Hepatocyte (in vitro differentiated cells): ENCODE measurements at regions not wholly inside any gene's neighbourhood (a gene's known extent, or its start where the extent isn't known, plus 50 kb on each side); places are given as distances from the start of the nearest gene placed in this dataset.

Source experiments
- DNase-seq: peaks from one replicate; pipeline ENCODE4 v3.0.0-alpha.2; 2016; ENCODE audit warnings: low spot score
- H2AFZ ChIP-seq: fragments of 200-600 bp; sonication (generic); 2 replicates; pipeline ENCODE4 v1.6.0; 2016; ENCODE audit warnings: antibody characterized with exemption, mild to moderate bottlenecking
- H3K27ac ChIP-seq: fragments of 200-600 bp; sonication (generic); 2 replicates; pipeline ENCODE4 v1.5.1; 2016; ENCODE audit warnings: mild to moderate bottlenecking
- H3K27me3 ChIP-seq: fragments of 200-600 bp; sonication (generic); 2 replicates; pipeline ENCODE4 v1.6.1; 2016
- H3K36me3 ChIP-seq: fragments of 200-600 bp; sonication (generic); replicated peaks from 2 replicates; pipeline ENCODE4 v1.5.1; 2016; ENCODE audit warnings: low read depth; ENCODE audit not compliant: insufficient read depth
- H3K4me1 ChIP-seq: fragments of 200-600 bp; sonication (generic); 2 replicates; pipeline ENCODE4 v1.5.1; 2016; ENCODE audit warnings: mild to moderate bottlenecking, moderate library complexity; ENCODE audit not compliant: insufficient read depth
- H3K4me2 ChIP-seq: fragments of 200-600 bp; sonication (generic); 2 replicates; pipeline ENCODE4 v1.6.0; 2016
- H3K4me3 ChIP-seq: fragments of 200-600 bp; sonication (generic); 2 replicates; pipeline ENCODE4 v1.5.1; 2016; ENCODE audit warnings: mild to moderate bottlenecking
- H3K79me2 ChIP-seq: fragments of 200-600 bp; sonication (generic); 2 replicates; pipeline ENCODE4 v1.6.0; 2017; ENCODE audit warnings: mild to moderate bottlenecking
- H3K9me2 ChIP-seq: fragments of 200-600 bp; sonication (generic); replicated peaks from 2 replicates; pipeline ENCODE4 v1.6.0; 2017; ENCODE audit warnings: mild to moderate bottlenecking; ENCODE audit not compliant: insufficient read depth
- H3K9me3 ChIP-seq: fragments of 200-600 bp; sonication (generic); 2 replicates; pipeline ENCODE4 v1.5.1; 2016; ENCODE audit warnings: low read depth, mild to moderate bottlenecking
- H4K20me1 ChIP-seq: fragments of 200-600 bp; sonication (generic); 2 replicates; pipeline ENCODE4 v1.6.0; 2016; ENCODE audit warnings: mild to moderate bottlenecking; ENCODE audit not compliant: insufficient read depth, poor library complexity, severe bottlenecking
- CTCF ChIP-seq: fragments of 200-600 bp; sonication (generic); IDR thresholded peaks from 2 replicates; pipeline ENCODE4 v1.5.1; 2016; ENCODE audit warnings: antibody characterized with exemption, mild to moderate bottlenecking; ENCODE audit not compliant: poor library complexity
- EZH2 ChIP-seq: fragments of 200-600 bp; sonication (generic); IDR thresholded peaks from 2 replicates; pipeline ENCODE4 v1.6.1; 2016; ENCODE audit warnings: antibody characterized with exemption, mild to moderate bottlenecking, borderline replicate concordance
- EZH2phosphoT487 ChIP-seq: fragments of 200-600 bp; sonication (generic); IDR thresholded peaks from one replicate; pipeline ENCODE4 v1.6.1; 2018; ENCODE audit warnings: antibody characterized with exemption, mild to moderate bottlenecking, low read depth, moderate library complexity; ENCODE audit not compliant: unreplicated experiment, severe bottlenecking
- WGBS: methylation state at CpG from one replicate; pipeline ENCODE4 v1.1.6; 2016; ENCODE audit warnings: low lambda C conversion rate; ENCODE audit errors: missing lambda C conversion rate; 5-methylcytosine and 5-hydroxymethylcytosine counted together

- 85% methylated on average over 4 of the region's 4 CpGs for WGBS
- H3K4me3 ChIP-seq: no peak overlapping the region
- TF ChIP-seq CTCF (no peak), EZH2 (no peak)
- H3K9me3 ChIP-seq: no peaks in the 10 kb centered on the region
- H4K20me1 ChIP-seq: no peaks in the 10 kb centered on the region
- H3K27ac ChIP-seq: no peak overlapping the region
- DNase-seq: no peak
- H3K4me1 ChIP-seq: no peaks in the 10 kb centered on the region
- no peaks in the 10 kb centered on the region for H3K79me2 ChIP-seq
- H3K27me3 ChIP-seq: no peaks in the 10 kb centered on the region
- H2AFZ ChIP-seq: no peak overlapping the region
- no peaks in the 10 kb centered on the region for H3K9me2 ChIP-seq
- no peak overlapping the region for H3K4me2 ChIP-seq
- no peaks in the 10 kb centered on the region for H3K36me3 ChIP-seq
Observed at GRCh38 chr4:20364969-20365368, 113.3 kb downstream of the SLIT2 start.

DNA sequence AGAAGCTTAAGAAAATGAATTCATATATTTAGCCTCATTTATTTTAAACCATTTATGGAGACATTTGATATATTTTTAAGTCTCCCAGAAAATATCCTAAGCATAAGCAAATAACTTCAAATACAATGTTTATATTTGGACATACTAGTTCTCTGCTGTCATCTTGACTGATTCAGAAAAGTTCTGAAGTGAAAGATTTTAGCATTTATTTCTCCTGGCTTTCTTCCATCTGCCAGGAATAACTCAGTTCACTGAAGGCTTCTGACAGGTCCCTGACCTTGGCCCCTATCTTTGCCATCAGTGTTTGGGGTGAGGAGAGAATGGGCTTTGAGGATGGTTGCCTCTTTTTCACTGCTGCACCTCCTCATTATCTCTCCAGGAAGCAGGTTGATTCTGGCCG is 115.7 kb downstream of the SLIT2 start:
- Histone ChIP-seq H3K27me3 (no peaks in the 10 kb centered on the region), H3K9me2 (no peaks in the 10 kb centered on the region), H3K36me3 (no peaks in the 10 kb centered on the region), H3K79me2 (no peaks in the 10 kb centered on the region), H4K20me1 (no peaks in the 10 kb centered on the region), H3K4me2 (no peak overlapping the region), H3K9me3 (no peaks in the 10 kb centered on the region), H3K4me1 (no peaks in the 10 kb centered on the region), H3K27ac (no peak overlapping the region), H3K4me3 (no peak overlapping the region), H2AFZ (no peak overlapping the region)
- TF ChIP-seq EZH2phosphoT487 (no peak), EZH2 (no peak), CTCF (no peak)
- DNase-seq: no peak
- WGBS: 62% methylated on average over 1 of the region's 1 CpG

DNA sequence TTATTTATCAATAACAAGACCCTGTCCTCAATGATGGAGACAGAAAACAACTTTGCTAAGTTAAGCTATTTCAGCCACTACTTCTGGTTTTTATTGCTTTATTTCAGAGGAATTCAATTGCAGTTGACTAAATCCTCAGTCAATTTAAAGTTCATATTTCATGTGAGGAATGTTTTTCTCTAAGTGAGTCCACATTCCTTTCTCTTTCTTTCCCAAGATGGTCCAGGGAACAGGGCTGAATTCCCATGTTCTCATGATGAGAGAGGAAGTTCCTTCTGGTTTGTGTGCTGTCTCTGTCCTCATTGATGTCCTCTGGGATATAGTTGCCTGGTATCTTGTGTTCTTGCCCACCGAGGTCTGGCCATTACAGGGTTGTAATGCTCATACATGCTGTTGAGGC is 117.2 kb downstream of the SLIT2 start:
- Histone ChIP-seq H3K4me1 (no peaks in the 10 kb centered on the region), H3K9me3 (no peaks in the 10 kb centered on the region), H4K20me1 (no peaks in the 10 kb centered on the region), H3K27me3 (no peaks in the 10 kb centered on the region), H2AFZ (no peak overlapping the region), H3K36me3 (no peaks in the 10 kb centered on the region), H3K9me2 (no peaks in the 10 kb centered on the region), H3K4me3 (no peak overlapping the region), H3K79me2 (no peaks in the 10 kb centered on the region), H3K4me2 (no peak overlapping the region), H3K27ac (no peak overlapping the region)
- TF ChIP-seq EZH2phosphoT487 (no peak), EZH2 (no peak), CTCF (no peak)
- WGBS: 93% methylated on average over 1 of the region's 1 CpG
- no peak for DNase-seq

GRCh38 chr4:20370274-20370673 is 118.6 kb downstream of the SLIT2 start:
- Histone ChIP-seq H3K9me2 (no peaks in the 10 kb centered on the region), H3K27me3 (no peaks in the 10 kb centered on the region), H3K27ac (peak overlapping the region; percentile 44), H3K4me1 (no peaks in the 10 kb centered on the region), H3K4me2 (no peak overlapping the region), H3K9me3 (no peaks in the 10 kb centered on the region), H3K36me3 (no peaks in the 10 kb centered on the region), H2AFZ (no peak overlapping the region), H3K79me2 (no peaks in the 10 kb centered on the region), H4K20me1 (no peaks in the 10 kb centered on the region), H3K4me3 (no peak overlapping the region)
- DNase-seq: peak; percentile 10
- 72% methylated on average over 2 of the region's 2 CpGs for WGBS
- TF ChIP-seq EZH2phosphoT487 (no peak), EZH2 (no peak), CTCF (no peak)
